ENCODE measurements at regions not wholly inside any gene's neighbourhood (a gene's known extent, or its start where the extent isn't known, plus 50 kb on each side); places are given as distances from the start of the nearest gene placed in this dataset.
"Not testable (repeated sequence)": the region's sequence is repeated elsewhere in the genome, so short reads cannot be mapped to it uniquely, and the experiment has no call there.

DNA sequence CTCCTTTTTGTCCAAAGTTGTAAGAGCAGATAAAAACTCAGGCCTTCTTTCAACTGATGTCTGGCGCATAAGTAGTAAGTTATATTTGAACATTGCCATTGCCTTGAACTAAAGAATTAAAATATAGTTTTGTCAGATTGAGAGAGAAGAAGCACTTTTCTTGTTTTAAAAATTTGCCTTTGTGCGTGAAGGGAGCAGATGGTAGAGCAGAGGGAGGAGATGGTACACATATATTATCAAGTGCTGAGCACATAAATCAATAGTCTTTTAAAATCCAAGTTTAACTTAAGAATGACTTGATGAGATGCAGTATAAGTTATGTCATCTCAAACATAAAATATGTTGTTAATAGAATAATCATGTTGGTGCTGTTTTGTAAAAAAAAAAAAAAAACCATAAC, 504.6 kb upstream of the KLHL1 start:
- peak; percentile 7 for DNase-seq

DNA sequence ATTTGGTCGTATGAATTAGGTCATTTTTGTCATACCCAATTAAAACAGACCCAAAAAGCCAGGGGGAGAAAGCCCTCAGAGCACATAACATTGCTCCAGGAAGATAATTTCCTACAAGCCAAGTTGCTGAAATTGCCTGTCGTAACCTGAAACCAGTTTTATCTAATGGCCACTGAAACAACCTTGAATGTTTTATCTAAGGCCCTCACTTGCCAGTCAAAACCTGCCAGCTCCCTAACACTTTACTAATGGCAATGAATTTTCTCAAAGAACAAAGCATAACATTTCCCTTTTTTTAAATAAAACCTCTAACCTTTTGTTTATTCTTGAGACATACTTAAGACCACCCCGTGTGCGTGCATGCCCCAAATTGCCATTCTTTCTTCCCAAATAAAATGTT, 496.2 kb upstream of the KLHL1 start:
- no peak for DNase-seq

DNA sequence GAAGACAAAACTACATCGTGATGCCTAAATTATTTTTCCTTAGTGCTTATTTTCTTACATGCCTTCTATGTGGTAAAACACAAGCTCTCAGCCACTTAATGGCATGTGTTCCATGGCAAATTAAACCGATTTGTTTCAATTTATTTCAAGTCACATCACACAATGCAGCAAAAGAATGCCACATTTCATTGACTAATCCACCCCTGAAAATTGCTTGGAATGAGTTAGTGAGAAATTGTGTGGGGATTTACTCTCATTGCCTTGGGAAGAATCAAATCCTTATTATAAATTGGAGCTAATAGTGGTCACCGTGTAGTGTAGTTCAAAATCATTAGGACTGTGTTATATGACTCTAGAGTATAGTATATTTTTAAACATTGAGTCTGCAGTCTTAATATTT, 485.5 kb upstream of the KLHL1 start:
- no peak for DNase-seq

DNA sequence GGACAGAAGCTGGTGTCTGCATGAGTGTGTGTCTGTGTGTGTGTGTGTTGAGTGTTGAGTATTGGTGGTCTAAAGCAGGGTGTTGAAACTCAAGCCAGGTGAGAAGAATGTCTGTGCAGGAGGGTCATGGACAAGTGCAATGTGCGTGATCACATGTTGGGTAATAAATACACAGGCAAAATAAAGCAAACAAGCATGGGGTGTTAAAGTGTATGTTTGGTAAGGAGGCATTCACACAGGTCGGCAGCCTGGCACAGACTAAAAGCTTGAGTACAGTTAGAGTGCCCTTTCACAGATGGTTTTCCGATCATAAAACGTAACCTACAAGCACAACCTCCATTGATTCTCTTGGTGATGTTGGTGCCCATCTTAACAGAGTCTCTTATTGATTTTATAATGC, 476.9 kb upstream of the KLHL1 start:
- no peak for DNase-seq

DNA sequence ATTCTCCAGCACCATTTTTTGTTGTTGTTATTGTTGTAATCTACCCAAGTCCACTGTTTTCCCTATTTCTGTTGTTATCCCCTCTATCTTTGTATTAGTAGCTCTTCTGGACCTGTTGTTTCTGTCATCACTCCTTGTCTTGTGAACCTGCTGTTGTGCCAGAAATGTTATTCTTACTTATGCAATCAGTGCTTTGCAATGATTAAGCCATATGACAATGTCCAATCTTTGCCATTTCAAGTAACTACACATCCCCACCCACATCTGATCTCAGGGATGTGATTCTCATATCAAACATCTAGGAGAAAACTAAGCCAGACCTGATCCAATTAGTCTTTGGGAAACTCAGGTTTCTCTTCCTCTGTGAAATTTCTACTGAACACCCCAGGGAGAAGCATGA, 472.6 kb upstream of the KLHL1 start:
- DNase-seq: no peak

DNA sequence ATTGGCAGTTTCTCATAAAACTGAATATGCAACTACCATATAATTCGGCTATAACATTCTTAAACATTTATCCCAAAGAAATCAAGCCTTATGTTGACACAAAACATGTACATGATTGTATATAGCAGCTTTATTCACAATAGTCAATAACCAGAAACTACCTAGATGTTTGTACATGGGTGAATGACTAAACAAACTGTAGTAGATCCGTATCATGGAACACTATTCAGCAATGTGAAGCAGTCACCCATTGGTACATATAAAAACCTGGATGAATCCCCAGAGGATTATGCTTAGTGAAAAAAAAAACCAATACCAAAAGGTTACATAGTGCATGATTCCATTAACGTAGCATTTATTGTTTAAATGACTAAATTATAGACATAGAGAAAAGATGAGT, 471.7 kb upstream of the KLHL1 start:
- no peak for DNase-seq

DNA sequence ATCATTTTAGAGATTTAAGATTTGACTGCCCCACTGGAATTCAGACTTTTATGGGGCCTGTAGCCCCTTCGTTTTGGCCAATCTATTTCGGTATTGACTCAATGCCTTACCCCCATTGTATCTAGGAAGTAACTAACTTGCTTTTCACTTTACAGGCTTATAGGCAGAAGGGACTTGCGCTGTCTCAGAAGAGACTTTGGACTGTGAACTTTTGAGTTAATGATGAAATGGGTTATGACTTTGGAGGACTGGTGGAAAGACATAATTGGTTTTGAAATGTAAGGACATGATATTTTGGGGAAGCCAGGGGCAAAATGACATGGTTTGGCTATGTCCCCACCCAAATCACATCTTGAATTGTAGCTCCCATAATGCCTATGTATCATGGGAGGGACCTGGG, 463.0 kb upstream of the KLHL1 start:
- DNase-seq: no peak

DNA sequence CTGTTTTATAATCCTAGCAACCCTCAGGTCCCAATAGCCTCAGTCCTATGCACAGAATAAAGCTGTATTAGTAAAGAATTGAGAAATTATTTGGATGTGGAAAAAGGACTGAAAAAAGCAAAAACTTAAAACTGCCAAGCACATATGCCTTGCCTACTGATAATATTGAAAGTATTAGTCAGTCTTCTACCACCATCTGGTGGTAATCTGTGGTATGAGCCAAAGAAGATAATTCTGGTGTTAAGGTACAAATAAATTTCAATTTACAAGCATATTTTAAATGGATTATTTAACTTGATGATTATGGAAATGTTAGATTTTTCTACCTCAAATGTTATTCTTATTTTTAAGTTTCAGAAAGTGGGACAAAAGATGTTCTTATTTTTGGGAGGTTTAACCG, 460.3 kb upstream of the KLHL1 start:
- no peak for DNase-seq

DNA sequence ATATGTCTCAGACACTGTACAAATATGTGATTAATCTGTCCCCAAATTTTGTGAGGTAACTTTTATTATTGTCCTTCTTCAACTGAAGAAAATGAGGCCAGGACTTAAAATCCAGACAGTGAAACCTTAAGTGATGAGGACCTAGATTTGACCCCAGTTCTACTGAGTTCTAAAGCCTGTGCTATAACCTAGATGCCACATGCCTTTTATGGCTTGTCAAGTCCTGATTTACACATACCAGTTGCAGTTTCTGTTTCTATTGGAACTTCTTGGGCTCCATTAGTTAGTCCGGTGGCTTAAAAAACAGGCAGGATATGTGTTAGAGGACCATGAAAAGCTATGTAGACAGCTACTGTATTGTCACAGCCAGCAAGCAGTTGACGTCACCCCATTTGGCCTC, 436.5 kb upstream of the KLHL1 start:
- DNase-seq: no peak

DNA sequence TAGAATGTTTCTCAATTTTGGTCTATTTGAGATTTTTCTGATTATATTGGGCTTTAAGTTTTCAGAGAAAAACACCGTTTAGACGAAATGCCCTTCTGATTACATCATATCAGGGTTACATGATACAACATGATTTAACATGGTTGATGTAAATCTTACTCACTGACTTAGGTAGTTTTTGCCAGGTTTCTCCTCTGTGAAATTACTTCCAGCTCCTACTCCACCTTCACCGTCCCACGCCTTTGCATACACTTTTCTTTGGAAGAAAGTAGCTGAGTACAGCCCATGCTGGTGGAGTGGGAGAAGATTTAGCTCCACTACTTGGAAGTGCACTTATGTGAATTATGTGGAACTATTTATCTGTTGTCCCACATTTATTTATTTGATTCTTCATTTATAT, 433.2 kb upstream of the KLHL1 start:
- DNase-seq: no peak

DNA sequence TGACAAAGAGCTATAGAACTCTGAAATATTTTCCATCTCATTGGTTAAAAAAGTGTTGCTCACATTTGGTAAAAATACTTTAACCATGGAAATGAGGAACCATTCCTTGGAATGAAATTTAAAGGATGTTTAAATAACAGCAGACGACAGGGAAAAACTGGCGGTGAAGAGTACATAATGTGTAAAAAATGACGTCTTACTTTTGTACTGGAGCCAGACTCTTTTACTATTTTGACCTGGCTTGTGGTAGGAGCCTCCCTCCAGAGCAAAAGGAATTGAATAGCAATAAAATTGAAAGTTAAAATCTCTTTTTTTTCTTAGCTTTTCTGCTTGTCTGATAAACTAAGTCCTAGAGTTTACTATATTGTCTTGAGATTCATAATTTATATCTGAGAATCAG, 426.2 kb upstream of the KLHL1 start:
- DNase-seq: no peak

DNA sequence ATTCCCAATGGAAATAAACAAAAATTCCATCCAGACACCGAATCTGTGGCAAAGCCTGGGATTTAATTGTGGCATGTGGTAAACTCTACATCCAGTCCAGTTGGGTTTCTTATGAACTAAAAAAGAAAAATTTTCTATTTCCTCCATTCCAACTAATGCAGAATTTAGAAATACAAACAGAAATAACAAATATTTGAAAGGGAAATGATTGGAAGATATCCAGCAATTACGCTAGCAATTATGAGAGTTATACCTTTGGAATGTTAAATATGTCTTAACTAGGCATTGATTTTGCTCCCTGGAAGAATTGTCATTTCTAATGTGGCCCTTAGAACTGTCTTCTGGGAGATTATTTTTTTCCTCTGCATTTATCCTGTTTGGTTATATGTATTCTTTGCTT, 421.4 kb upstream of the KLHL1 start:
- DNase-seq: no peak

DNA sequence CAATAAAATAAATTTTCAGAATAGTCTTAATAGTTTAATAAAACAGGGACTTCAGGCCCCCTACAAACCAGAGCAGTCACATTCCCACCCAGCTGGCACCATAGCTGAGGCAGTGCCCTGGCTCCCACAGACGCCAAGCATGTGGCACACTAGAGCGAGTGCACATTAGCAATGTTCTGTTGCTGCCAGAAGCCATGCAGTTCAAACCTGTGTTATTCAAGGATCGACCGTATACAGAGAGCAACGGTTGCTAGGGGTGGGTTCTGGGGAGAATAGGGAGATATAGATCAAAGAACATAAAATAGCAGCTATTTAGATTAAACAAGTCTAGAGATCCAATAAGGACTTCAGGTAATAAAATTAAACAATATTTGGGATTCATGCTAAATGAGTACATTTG, 419.3 kb upstream of the KLHL1 start:
- DNase-seq: peak; percentile 8

DNA sequence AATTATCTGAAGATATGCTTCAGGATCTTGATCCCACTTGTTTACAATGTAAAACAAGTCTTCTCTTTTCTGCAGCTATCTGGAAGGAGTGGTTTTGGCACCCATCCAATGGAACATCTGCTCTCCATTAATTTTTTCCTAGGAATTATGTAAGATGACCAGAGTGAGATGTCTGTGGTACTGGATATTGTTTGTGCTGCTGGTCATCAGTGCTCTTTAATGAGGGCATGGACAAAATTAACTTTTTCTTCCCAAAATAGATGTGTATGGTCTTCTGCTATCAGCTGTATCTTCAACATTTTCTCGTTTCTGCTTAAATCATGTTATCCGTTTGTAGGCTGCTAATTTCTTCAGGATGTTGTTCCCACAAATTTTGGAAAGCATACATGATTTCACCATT, 415.4 kb upstream of the KLHL1 start:
- DNase-seq: peak; percentile 29

DNA sequence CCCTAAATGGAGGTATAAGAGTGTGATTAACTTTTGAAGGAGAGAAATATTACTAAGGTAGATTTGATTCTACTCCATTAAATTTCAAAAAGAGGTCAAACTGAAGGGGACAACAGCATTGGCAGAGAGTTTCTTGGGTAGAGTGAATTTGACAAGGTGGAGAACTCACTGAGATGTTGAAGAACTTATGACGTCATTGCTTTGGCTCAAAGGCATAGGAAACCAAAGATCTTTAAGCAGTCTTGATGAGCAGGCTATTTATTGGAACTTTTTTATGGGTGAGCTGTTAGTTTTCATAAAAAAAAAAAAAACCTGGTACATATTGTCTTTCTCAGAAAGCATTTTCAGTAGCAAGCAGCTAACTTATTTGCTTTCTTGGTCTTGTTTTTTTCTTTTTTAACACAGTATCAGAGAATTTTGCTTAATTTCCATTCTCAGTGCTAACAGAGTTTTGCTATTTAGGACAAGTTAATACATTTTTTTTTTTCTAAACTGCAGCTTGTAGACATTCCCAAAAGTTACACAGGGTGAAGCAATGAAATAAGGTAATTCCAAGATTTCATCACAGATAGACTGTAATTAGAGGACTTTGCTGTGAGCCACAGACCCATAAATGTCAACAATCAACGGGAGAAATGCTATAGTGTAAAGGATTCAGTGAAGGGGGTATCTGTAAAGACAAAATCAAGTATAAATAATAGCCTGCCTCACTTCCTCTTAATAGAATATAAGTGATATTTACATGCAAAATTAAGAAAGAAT, 412.2 kb upstream of the KLHL1 start:
- DNase-seq: no peak

DNA sequence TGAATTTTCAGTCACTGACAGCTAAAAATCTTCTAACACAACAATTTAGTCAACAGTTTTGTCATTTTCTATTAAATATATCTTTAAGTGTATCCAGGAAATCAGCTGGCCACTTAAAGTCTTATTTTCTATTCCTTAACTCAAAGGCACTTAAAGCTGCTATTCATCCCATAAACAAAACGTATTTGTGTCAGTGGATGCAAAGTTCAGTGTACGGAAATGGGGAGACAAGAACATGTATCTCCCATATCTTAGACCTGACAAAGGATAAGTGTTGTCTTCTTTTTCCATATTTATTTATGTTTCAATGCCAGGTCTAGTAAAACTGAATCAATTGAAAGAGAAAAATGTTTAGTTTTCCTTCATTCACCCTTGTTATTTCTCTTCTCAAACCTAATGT, 409.8 kb upstream of the KLHL1 start:
- no peak for DNase-seq

DNA sequence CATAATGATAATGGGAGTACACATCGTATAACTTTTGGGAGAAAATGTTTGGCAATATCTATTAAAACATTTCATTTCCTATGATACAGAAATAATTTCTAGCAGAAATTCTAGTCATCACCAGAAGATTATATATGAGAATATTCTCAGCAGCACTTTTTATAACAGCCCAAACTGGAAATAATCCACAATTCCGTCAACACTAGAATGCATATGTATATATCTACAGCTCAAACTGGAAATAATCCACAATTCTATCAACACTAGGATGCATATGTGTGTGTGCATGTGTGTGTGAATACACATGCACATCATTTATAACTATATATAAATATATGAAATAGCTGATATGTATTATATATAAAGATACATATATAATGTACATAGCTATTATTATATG, 408.0 kb upstream of the KLHL1 start:
- no peak for DNase-seq

DNA sequence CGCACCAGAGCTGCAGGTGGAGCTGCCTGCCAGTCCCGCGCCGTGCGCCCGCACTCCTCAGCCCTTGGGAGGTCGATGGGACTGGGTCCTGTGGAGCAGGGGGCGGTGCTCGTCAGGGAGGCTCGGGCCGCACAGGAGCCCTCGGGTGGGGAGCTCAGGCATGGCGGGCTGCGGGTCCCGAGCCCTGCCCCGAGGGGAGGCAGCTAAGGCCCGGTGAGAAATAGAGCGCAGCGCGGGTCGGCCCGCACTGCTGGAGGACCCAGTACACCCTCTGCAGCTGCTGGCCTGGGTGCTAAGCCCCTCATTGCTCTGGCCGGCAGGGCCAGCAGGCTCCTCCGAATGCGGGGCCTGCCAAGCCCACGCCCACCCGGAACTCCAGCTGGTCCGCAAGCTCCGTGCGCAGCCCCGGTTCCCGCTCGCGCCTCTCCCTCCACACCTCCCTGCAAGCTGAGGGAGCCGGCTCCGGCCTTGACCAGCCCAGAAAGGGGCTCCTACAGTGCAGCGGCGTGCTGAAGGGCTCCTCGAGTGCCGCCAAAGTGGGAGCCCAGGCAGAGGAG, 403.7 kb upstream of the KLHL1 start:
- DNase-seq: not testable (repeated sequence)

DNA sequence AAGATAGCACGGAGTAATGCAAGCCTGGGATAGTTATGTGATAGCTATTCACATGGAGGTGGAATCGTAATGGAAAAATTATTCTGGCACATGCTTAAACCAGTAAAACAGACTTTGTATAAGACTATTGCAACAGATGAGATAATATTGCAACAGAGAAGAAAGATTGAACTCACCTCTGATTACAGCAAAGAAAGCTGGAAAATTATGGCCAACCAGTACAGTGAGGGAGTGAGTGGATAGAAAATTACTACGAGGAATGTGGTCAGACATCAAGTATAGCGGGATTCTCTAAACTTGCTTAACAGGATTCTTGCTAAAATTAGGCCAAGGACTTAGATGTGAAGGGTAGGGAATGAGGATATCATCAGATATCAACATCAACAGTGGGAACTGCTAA, 397.6 kb upstream of the KLHL1 start:
- DNase-seq: no peak

DNA sequence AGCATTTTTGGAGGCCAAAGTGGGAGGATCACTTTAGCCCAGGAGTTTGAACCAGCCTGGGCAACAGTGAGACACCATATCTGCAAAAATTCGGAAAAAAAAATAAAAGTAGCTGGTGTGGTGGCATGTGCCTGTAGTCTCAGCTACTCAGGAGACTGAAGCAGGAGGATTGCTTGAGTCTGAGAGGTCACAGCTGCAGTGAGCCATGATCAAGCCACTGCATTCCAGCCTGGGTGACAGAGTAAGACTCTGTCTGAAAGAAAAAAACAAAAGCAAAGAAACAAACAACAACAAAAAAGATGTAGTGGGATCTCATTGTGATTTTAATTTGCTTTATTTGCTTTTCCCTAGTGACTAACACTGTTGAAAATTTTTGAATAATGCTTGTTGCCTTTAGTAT, 394.7 kb upstream of the KLHL1 start:
- no peak for DNase-seq

DNA sequence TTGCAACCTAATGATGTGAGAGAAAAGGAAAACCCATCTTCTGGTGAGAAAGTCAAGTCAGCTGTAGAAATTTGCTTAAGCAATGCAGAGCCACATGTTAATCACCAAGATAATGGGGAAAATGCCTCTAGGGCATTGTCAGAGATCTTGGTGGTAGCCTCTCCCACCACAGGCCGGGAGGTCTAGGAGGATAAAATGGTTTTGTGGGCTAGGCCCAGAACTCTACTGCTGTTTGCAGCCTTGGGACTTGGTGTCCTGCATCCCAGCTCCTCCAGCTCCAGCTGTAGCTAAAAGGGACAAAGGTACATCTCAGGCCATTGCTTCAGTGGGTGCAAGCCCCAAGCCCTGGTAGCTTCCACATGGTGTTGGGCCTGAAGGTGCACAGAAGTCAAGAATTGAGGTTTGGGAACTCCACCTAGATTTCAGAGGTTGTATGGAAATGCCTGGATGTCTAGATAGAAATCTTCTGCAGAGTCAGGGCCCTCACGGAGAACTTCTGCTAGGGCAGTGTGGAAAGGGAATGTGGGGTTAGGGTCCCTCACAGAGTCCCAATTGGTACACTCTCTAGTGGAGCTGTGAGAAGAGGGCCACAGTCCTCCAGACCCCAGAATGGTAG, 382.2 kb upstream of the KLHL1 start:
- DNase-seq: no peak

DNA sequence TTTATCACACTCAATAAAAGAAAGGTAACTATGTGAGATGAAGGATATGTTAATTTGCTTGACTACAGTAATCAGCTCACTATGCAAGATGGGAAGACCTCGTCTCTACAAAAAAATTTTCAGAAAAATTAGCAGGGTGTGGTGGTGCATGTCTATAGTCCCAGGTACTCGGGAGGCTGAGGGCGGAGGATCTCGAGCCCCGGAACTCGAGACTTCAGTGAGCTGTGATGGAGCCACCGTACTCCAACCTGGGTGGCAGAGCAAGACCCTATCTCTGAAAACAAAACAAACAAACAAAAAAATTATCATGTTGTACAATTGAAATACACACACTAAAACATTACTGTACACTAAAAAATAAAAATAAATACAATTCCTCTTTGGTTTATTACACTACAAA, 376.7 kb upstream of the KLHL1 start:
- no peak for DNase-seq

DNA sequence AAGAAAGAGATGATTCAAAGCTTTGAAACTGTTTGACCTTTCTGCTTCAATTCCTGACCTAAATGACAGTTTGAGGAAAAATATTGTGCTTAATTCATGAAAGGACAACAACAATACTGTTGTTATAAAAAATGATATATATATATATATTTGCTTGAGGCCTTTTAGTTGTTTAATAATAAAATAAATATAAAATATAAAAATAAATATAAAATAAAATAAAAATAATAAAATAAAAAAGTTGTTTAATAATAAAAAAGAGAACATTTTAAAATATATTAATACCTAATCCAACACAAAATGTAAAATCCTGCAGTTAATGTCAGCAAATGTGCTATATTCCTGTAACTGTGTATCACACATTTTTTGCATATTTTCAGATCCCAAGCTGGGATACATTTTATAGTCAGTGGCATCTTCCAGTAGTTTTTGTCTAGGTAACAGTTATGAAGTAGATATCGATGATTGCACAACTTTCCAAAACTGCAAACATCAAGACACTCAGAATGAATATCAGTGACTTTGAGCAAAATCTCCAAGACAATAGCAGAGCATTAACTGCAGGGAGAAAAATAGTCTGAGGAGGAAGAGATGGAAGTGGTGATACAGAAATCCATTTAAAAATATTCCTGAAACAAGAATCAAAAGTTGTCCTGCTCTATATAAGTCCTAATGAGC, 375.5 kb upstream of the KLHL1 start:
- no peak for DNase-seq

DNA sequence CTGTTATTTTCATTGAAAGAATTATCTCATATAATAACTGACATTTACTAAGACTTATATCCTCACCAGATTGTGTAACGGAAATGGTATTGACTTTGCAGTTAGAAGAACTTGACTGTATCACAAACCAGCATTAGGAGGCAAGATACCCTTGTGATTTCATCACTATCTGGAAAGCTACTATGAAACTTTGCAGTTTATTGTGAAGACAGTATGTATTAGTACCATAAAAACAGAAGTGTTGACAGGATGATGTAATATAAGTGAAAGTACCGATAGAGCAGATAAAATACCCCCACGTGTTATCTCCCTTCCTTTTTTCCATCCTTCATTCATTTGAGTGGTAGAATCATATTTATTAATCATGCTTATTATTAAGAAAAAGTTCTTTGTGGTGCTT, 365.7 kb upstream of the KLHL1 start:
- DNase-seq: no peak

Data from DMS 273 treated with DMSO at 0.1 percent for 48 hours (cell line).